Suprapubic skin (tissue), 4 donors: ENCODE measurements at regions not wholly inside any gene's neighbourhood (a gene's known extent, or its start where the extent isn't known, plus 50 kb on each side); places are given as distances from the start of the nearest gene placed in this dataset.

ENCODE experiments used
- DNase-seq, 2 donors: peaks; one replicate each; pipeline ENCODE4 v3.0.0-alpha.2; 2019; ENCODE audit warnings: low spot score in 2 of 2
- H3K27ac ChIP-seq: fragments of 200-600 bp; sonication (generic); one replicate; pipeline ENCODE4 v1.5.1; 2019
- H3K27me3 ChIP-seq: fragments of 200-600 bp; sonication (generic); one replicate; pipeline ENCODE4 v1.5.1; 2019
- H3K36me3 ChIP-seq: fragments of 200-600 bp; sonication (generic); one replicate; pipeline ENCODE4 v1.5.1; 2019
- H3K4me1 ChIP-seq: fragments of 200-600 bp; sonication (generic); one replicate; pipeline ENCODE4 v1.5.1; 2019
- H3K4me3 ChIP-seq: fragments of 200-600 bp; sonication (generic); one replicate; pipeline ENCODE4 v1.5.1; 2019; ENCODE audit warnings: mild to moderate bottlenecking
- H3K9me3 ChIP-seq: fragments of 200-600 bp; sonication (generic); one replicate; pipeline ENCODE4 v1.5.1; 2019
- EP300 ChIP-seq: sonication (generic); formaldehyde crosslinking; IDR thresholded peaks from one replicate; pipeline ENCODE4 v1.6.1; 2017; ENCODE audit warnings: antibody characterized with exemption
- POLR2A ChIP-seq, 2 donors: fragments of 450-650 bp; IDR thresholded peaks; one replicate each; pipeline ENCODE4 v1.6.1; 2017; ENCODE audit warnings: antibody characterized with exemption in 2 of 2, mild to moderate bottlenecking in 2 of 2, moderate library complexity in 2 of 2
- POLR2AphosphoS5 ChIP-seq, 3 donors: sonication (generic); formaldehyde crosslinking; IDR thresholded peaks; one replicate each; pipeline ENCODE4 v1.6.1; 2017; ENCODE audit warnings: antibody characterized with exemption in 3 of 3
- WGBS: methylation state at CpG from one replicate; pipeline ENCODE4 v1.1.5; 2018; 5-methylcytosine and 5-hydroxymethylcytosine counted together
- TF ChIP-seq, protein P1 (sequence below), 2 donors: fragments of 200-600 bp in 1 of 2; fragments of 450-650 bp in 1 of 2; sonication (generic) in 1 of 2; IDR thresholded peaks; one replicate each; pipeline ENCODE4 v1.5.1; 2016 to 2019; ENCODE audit warnings: antibody characterized with exemption in 2 of 2, mild to moderate bottlenecking in 1 of 2, moderate library complexity in 1 of 2

DNA sequence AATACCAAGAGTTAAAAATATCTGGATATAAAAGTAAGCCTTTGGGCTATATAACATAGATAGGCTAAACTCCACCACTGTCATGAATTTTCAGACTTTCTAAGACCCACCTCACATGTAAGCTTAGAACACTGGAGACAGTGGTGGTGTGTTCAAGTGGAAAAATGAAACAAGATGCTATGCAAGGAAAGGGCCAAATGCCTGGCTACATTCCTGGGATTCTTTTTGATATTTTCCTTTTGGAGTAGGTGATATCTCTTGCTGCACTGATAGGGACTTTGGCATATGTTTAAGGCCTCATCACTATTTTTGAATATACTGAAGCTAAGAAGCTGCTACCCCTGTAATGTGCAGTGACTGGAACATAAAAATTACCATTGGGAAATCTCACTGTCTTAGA, 341.3 kb downstream of the SLC16A7 start:
- TF ChIP-seq POLR2AphosphoS5 (IDR thresholded peaks at IDR 0.05): no peak
- no peak for TF ChIP-seq POLR2A (IDR thresholded peaks at IDR 0.05)
- TF ChIP-seq, protein P1, sequence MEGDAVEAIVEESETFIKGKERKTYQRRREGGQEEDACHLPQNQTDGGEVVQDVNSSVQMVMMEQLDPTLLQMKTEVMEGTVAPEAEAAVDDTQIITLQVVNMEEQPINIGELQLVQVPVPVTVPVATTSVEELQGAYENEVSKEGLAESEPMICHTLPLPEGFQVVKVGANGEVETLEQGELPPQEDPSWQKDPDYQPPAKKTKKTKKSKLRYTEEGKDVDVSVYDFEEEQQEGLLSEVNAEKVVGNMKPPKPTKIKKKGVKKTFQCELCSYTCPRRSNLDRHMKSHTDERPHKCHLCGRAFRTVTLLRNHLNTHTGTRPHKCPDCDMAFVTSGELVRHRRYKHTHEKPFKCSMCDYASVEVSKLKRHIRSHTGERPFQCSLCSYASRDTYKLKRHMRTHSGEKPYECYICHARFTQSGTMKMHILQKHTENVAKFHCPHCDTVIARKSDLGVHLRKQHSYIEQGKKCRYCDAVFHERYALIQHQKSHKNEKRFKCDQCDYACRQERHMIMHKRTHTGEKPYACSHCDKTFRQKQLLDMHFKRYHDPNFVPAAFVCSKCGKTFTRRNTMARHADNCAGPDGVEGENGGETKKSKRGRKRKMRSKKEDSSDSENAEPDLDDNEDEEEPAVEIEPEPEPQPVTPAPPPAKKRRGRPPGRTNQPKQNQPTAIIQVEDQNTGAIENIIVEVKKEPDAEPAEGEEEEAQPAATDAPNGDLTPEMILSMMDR (IDR thresholded peaks at IDR 0.05): no peak
- TF ChIP-seq EP300: no peak
- H3K4me1 ChIP-seq: no peaks in the 10 kb centered on the region
- no peaks in the 10 kb centered on the region for H3K27me3 ChIP-seq
- H3K4me3 ChIP-seq: no peak overlapping the region
- no peak for DNase-seq
- no peak overlapping the region for H3K27ac ChIP-seq
- H3K9me3 ChIP-seq: peaks cover 5% of the 10 kb centered on the region
- no peaks in the 10 kb centered on the region for H3K36me3 ChIP-seq

DNA sequence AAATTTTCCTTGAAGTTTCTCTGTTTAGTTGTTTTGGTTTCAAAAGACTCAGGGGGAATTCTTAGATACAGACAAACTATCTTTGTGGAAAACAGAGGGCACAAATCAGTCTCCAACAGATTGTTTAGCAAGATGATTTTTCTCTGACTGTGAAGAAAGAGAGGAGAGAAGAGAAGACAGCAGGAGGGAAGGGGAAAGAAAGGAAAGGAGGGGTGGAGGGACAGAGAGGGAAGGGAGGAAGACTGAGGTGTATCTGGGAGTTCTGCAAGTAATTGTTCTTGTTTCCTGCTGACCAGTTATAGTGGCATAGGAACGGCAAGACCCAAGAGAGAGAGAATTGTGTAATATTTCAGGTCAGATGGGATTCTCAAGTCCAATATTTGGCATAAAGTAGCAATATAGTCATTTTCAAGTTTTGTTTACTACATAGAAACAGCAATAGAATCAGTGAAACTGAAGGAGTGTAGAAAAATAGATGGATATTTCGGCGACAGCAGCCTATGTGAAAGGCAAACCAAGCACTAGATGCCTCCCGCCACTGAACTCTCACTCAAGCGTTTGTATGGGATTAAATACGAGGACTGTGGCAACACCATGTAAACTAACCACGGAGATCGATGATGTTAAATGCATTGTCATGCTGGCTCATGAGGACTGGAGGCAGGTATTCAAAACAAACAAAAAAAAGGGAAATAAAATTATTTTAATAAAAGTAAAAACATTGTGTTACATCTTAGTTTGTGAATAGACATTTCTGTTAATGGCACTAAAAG, 342.5 kb downstream of the SLC16A7 start:
- H3K9me3 ChIP-seq: no peaks in the 10 kb centered on the region
- WGBS: 84% methylated on average over 8 of the region's 8 CpGs
- no peaks in the 10 kb centered on the region for H3K36me3 ChIP-seq
- H3K27me3 ChIP-seq: no peaks in the 10 kb centered on the region
- H3K4me3 ChIP-seq: no peak overlapping the region
- DNase-seq: no peak
- no peaks in the 10 kb centered on the region for H3K4me1 ChIP-seq
- H3K27ac ChIP-seq: no peak overlapping the region
- TF ChIP-seq POLR2AphosphoS5 (IDR thresholded peaks at IDR 0.05) (no peak), EP300 (no peak), POLR2A (IDR thresholded peaks at IDR 0.05) (no peak)
- TF ChIP-seq, protein P1 (IDR thresholded peaks at IDR 0.05): no peak

DNA sequence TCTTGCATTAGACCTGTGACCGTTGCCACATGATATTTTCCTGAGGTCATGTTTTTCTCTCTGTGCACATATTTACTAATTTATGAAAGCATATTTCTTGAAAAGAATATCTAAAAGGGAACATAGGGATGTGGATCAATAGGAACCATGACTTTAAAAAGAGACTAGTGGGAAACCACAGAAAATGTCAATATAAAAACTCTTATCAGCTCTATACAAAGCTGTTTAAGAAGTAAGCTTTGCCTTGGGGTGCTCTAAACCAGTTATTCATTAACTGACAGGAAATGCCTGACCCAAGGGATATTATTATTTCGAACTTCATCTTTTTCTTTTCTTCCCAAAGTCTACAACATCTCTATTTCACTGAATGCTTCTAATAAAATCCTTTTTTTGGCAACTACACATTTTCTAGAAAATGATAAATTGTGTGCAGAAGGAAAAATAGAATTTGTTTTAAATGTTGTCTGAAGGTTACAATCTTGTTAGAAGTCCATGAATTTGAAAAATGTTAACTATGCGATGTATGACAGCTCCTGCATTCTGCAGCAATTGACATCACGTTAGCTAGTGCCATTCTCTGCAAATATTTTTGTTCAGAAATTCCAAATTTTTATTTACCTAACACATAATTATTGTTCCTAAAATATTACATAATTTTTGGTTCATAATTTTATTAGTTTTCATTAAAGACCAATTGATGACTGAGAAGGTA, 345.0 kb downstream of the SLC16A7 start:
- H3K4me3 ChIP-seq: no peak overlapping the region
- H3K9me3 ChIP-seq: no peaks in the 10 kb centered on the region
- no peak overlapping the region for H3K27ac ChIP-seq
- no peak for DNase-seq
- no peaks in the 10 kb centered on the region for H3K36me3 ChIP-seq
- 31% methylated on average over 4 of the region's 4 CpGs for WGBS
- H3K27me3 ChIP-seq: no peaks in the 10 kb centered on the region
- H3K4me1 ChIP-seq: no peaks in the 10 kb centered on the region
- TF ChIP-seq, protein P1 (IDR thresholded peaks at IDR 0.05): no peak
- TF ChIP-seq POLR2AphosphoS5 (IDR thresholded peaks at IDR 0.05) (no peak), POLR2A (IDR thresholded peaks at IDR 0.05) (no peak), EP300 (no peak)

DNA sequence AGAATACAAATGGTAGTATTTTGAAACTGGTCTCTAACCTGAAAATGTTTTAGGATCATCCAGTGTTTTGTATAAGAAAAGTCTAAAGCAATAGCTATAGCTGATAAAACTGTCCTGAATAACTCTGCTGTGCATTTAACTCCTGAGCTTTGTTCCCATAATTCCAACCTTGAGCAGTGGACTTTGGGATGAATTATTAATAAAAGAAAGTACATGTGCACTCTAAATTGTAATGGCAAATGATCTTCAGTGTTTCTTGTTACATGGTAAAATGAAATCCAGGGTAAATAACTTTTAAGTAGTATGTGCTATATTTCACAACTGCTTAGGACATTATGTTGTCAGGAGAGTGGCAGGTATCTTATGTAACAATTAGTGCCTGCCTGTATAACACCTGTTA, 345.6 kb downstream of the SLC16A7 start:
- Histone ChIP-seq H3K27me3 (no peaks in the 10 kb centered on the region), H3K27ac (no peak overlapping the region), H3K4me3 (no peak overlapping the region), H3K4me1 (no peaks in the 10 kb centered on the region), H3K9me3 (no peaks in the 10 kb centered on the region), H3K36me3 (no peaks in the 10 kb centered on the region)
- DNase-seq: no peak
- TF ChIP-seq EP300 (no peak), POLR2A (IDR thresholded peaks at IDR 0.05) (no peak), POLR2AphosphoS5 (IDR thresholded peaks at IDR 0.05) (no peak)
- TF ChIP-seq, protein P1 (IDR thresholded peaks at IDR 0.05): no peak

DNA sequence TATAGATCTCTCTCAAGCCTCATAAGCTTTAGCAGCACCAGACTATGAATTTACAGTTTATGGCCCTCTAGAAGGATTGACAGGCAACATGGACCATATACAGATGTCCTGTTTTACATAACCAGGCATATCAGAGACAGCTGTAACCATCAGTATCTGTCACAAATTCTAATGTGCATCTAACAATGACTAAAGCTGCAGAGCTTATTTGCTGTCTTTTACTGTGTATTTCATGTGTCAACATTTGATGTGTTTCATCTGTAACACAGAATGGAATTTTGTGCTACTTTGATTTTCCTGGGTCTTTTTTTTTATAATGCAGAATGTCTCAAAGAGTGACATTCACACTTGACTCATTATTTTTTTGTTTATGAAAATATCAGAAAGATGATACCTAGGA, 348.3 kb downstream of the SLC16A7 start:
- TF ChIP-seq EP300 (no peak), POLR2A (IDR thresholded peaks at IDR 0.05) (no peak), POLR2AphosphoS5 (IDR thresholded peaks at IDR 0.05) (no peak)
- TF ChIP-seq, protein P1 (IDR thresholded peaks at IDR 0.05): no peak
- no peak overlapping the region for H3K4me3 ChIP-seq
- no peaks in the 10 kb centered on the region for H3K36me3 ChIP-seq
- H3K4me1 ChIP-seq: no peaks in the 10 kb centered on the region
- no peaks in the 10 kb centered on the region for H3K27me3 ChIP-seq
- H3K9me3 ChIP-seq: no peaks in the 10 kb centered on the region
- H3K27ac ChIP-seq: no peak overlapping the region
- DNase-seq: no peak
